ENCODE measurements at regions not wholly inside any gene's neighbourhood (a gene's known extent, or its start where the extent isn't known, plus 50 kb on each side); places are given as distances from the start of the nearest gene placed in this dataset.
"Not testable (repeated sequence)": the region's sequence is repeated elsewhere in the genome, so short reads cannot be mapped to it uniquely, and the experiment has no call there.

DNA sequence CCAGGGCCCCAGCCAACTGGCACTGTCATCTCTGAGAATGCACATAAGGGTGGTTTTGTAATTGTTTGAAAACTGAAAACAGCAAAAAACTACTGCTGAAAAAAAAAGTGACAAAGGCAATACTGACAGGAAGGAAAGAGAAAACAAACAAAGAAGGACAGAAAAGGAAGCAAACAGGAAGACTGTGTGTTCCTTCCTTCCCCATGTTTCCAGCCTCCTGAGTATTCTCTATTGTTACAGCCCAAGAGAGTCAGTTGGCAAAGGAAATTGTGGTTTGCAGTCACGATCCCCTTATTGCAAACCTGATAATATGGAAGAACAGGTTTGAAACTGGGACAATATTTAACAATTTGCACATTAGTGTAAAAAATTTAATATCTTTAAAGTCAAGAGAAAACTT is 1177.6 kb downstream of the PLA2G4A start:
- Histone ChIP-seq H3K79me2 (ENCODE audit: low read depth) (no peaks in the 10 kb centered on the region), H3K9me3 (ENCODE audit: insufficient read depth, low read depth) (peaks cover 6% of the 10 kb centered on the region; the same call in 1 of the 2 replicates), H3F3A (ENCODE audit: insufficient read depth, low read depth) (no peaks in the 10 kb centered on the region), H2AFZ (peak overlapping the region; percentile 28; the same call in 1 of the 2 replicates), H3K27me3 (ENCODE audit: insufficient read depth, low read depth) (no peaks in the 10 kb centered on the region), H4K20me1 (ENCODE audit: insufficient read depth) (no peaks in the 10 kb centered on the region), H3K4me2 (no peak overlapping the region), H3K4me3 (no peak overlapping the region), H3K9me2 (ENCODE audit: insufficient read depth) (no peaks in the 10 kb centered on the region), H3K36me3 (ENCODE audit: low read depth) (no peaks in the 10 kb centered on the region), H3K4me1 (replicated peaks; ENCODE audit: insufficient read depth) (no peaks in the 10 kb centered on the region), H3K27ac (no peak overlapping the region)
- DNase-seq: no peak
- no peak for TF ChIP-seq EZH2 (IDR thresholded peaks at IDR 0.05; ENCODE audit: low read depth)
- no peak for TF ChIP-seq CTCF (conservative IDR thresholded peaks at IDR 0.05)
- CTCF ChIA-PET: no interaction called here
- POLR2A ChIA-PET (ENCODE audit: unreplicated experiment): no interaction called here
- intact Hi-C loops (cut with micrococcal nuclease; ENCODE audit: unreplicated experiment): no loop called here
- no TSS peak for BruUV-seq (replicated peaks)

- H3K4me1 ChIP-seq (replicated peaks; ENCODE audit: insufficient read depth); H2AFZ ChIP-seq; H3F3A ChIP-seq (ENCODE audit: insufficient read depth, low read depth); H4K20me1 ChIP-seq (ENCODE audit: insufficient read depth); DNase-seq; H3K79me2 ChIP-seq (ENCODE audit: low read depth); H3K36me3 ChIP-seq (ENCODE audit: low read depth); H3K9me3 ChIP-seq (ENCODE audit: insufficient read depth, low read depth); H3K27ac ChIP-seq; H3K4me2 ChIP-seq; H3K27me3 ChIP-seq (ENCODE audit: insufficient read depth, low read depth); H3K4me3 ChIP-seq; POLR2A ChIA-PET (ENCODE audit: unreplicated experiment); BruUV-seq (replicated peaks); CTCF ChIA-PET; intact Hi-C loops (cut with micrococcal nuclease; ENCODE audit: unreplicated experiment); H3K9me2 ChIP-seq (ENCODE audit: insufficient read depth): not testable (repeated sequence)
Measured at GRCh38 chr1:188013222-188013849, 1184.6 kb downstream of the PLA2G4A start.

- Histone ChIP-seq H3K27ac (no peak overlapping the region), H3K4me3 (no peak overlapping the region), H3K79me2 (ENCODE audit: low read depth) (no peaks in the 10 kb centered on the region), H3K4me1 (replicated peaks; ENCODE audit: insufficient read depth) (no peaks in the 10 kb centered on the region), H3K9me2 (ENCODE audit: insufficient read depth) (peaks cover 3% of the 10 kb centered on the region; the same call in 1 of the 2 replicates), H3K27me3 (ENCODE audit: insufficient read depth, low read depth) (no peaks in the 10 kb centered on the region), H4K20me1 (ENCODE audit: insufficient read depth) (no peaks in the 10 kb centered on the region), H3K9me3 (ENCODE audit: insufficient read depth, low read depth) (no peaks in the 10 kb centered on the region), H3K4me2 (no peak overlapping the region), H2AFZ (no peak overlapping the region), H3K36me3 (ENCODE audit: low read depth) (no peaks in the 10 kb centered on the region), H3F3A (ENCODE audit: insufficient read depth, low read depth) (no peaks in the 10 kb centered on the region)
- BruUV-seq (replicated peaks): no TSS peak
- CTCF ChIA-PET: no interaction called here
- POLR2A ChIA-PET (ENCODE audit: unreplicated experiment): no interaction called here
- no peak for DNase-seq
- TF ChIP-seq EZH2 (IDR thresholded peaks at IDR 0.05; ENCODE audit: low read depth): no peak
- no peak for TF ChIP-seq CTCF (conservative IDR thresholded peaks at IDR 0.05)
- intact Hi-C loops (cut with micrococcal nuclease; ENCODE audit: unreplicated experiment): no loop called here
Measured at GRCh38 chr1:188017921-188018320, 1189.2 kb downstream of the PLA2G4A start.

GRCh38 chr1:188022661-188023060 is 1193.9 kb downstream of the PLA2G4A start:
- Histone ChIP-seq H3K79me2 (ENCODE audit: low read depth) (no peaks in the 10 kb centered on the region), H3F3A (ENCODE audit: insufficient read depth, low read depth) (no peaks in the 10 kb centered on the region), H3K9me3 (ENCODE audit: insufficient read depth, low read depth) (no peaks in the 10 kb centered on the region), H3K27me3 (ENCODE audit: insufficient read depth, low read depth) (no peaks in the 10 kb centered on the region), H2AFZ (no peak overlapping the region), H3K4me1 (replicated peaks; ENCODE audit: insufficient read depth) (peaks cover under 1% of the 10 kb centered on the region; the same call in 1 of the 2 replicates), H3K4me2 (no peak overlapping the region), H3K9me2 (ENCODE audit: insufficient read depth) (no peaks in the 10 kb centered on the region), H4K20me1 (ENCODE audit: insufficient read depth) (no peaks in the 10 kb centered on the region), H3K27ac (no peak overlapping the region), H3K4me3 (no peak overlapping the region), H3K36me3 (ENCODE audit: low read depth) (no peaks in the 10 kb centered on the region)
- intact Hi-C loops (cut with micrococcal nuclease; ENCODE audit: unreplicated experiment): no loop called here
- TF ChIP-seq EZH2 (IDR thresholded peaks at IDR 0.05; ENCODE audit: low read depth) (no peak), CTCF (conservative IDR thresholded peaks at IDR 0.05) (no peak)
- DNase-seq: no peak
- CTCF ChIA-PET: no interaction called here
- no TSS peak for BruUV-seq (replicated peaks)
- POLR2A ChIA-PET (ENCODE audit: unreplicated experiment): no interaction called here

Measured in PC-9 (cell line).